Lower lobe of right lung (tissue), 2 donors: ENCODE measurements at regions not wholly inside any gene's neighbourhood (a gene's known extent, or its start where the extent isn't known, plus 50 kb on each side); places are given as distances from the start of the nearest gene placed in this dataset.

ENCODE experiments used
- ATAC-seq, 2 donors: fragments of 200-7000 bp; cut with Tn5 transposase; one replicate each; pipeline ENCODE4 v1.9.1; 2020 to 2022; ENCODE audit warnings: mild to moderate bottlenecking in 2 of 2, moderate library complexity in 2 of 2
- DNase-seq: peaks from one replicate; pipeline ENCODE4 v3.0.0-alpha.2; 2020
- H3K27ac ChIP-seq: fragments of 200-600 bp; one replicate; pipeline ENCODE4 v1.8.0; 2022
- H3K27me3 ChIP-seq: fragments of 200-600 bp; one replicate; pipeline ENCODE4 v1.8.0; 2022; ENCODE audit warnings: low read depth
- H3K36me3 ChIP-seq: fragments of 200-600 bp; one replicate; pipeline ENCODE4 v1.8.0; 2022; ENCODE audit warnings: mild to moderate bottlenecking
- H3K4me1 ChIP-seq: fragments of 200-600 bp; one replicate; pipeline ENCODE4 v1.8.0; 2022
- H3K4me3 ChIP-seq: fragments of 200-600 bp; one replicate; pipeline ENCODE4 v1.8.0; 2022; ENCODE audit warnings: mild to moderate bottlenecking
- H3K9me3 ChIP-seq: fragments of 200-600 bp; one replicate; pipeline ENCODE4 v1.8.0; 2022
- CTCF ChIP-seq: fragments of 200-600 bp; IDR thresholded peaks from one replicate; pipeline ENCODE4 v1.8.0; 2022; ENCODE audit warnings: antibody characterized with exemption, mild to moderate bottlenecking
- intact Hi-C: fragments of 100-400 bp; cut with DNase I; formaldehyde crosslinking; loops from one replicate; pipeline ENCODE4 v1.11.0; 2022
- donor health status: DM: no; HTN: yes; CAD: no; lungs with severe emphysema.

- H3K9me3 ChIP-seq: no peaks in the 10 kb centered on the region
- DNase-seq (no peak), ATAC-seq (no peak)
- H3K27ac ChIP-seq: no peak overlapping the region
- no peaks in the 10 kb centered on the region for H3K36me3 ChIP-seq
- no peaks in the 10 kb centered on the region for H3K4me1 ChIP-seq
- no peaks in the 10 kb centered on the region for H3K27me3 ChIP-seq
- no peak overlapping the region for H3K4me3 ChIP-seq
- TF ChIP-seq CTCF: no peak
- intact Hi-C loops: no loop called here
Observed at GRCh38 chr6:47371870-47372255, 62.2 kb upstream of the TNFRSF21 start.

GRCh38 chr6:47372318-47372717 is 62.6 kb upstream of the TNFRSF21 start:
- H3K9me3 ChIP-seq: no peaks in the 10 kb centered on the region
- no peaks in the 10 kb centered on the region for H3K27me3 ChIP-seq
- ATAC-seq (no peak), DNase-seq (no peak)
- TF ChIP-seq CTCF: no peak
- no peak overlapping the region for H3K27ac ChIP-seq
- intact Hi-C loops: no loop called here
- H3K4me3 ChIP-seq: no peak overlapping the region
- no peaks in the 10 kb centered on the region for H3K4me1 ChIP-seq
- H3K36me3 ChIP-seq: no peaks in the 10 kb centered on the region

- TF ChIP-seq CTCF: no peak
- ATAC-seq (no peak), DNase-seq (no peak)
- H3K27ac ChIP-seq: no peak overlapping the region
- H3K4me3 ChIP-seq: no peak overlapping the region
- H3K9me3 ChIP-seq: no peaks in the 10 kb centered on the region
- H3K4me1 ChIP-seq: no peaks in the 10 kb centered on the region
- no peaks in the 10 kb centered on the region for H3K27me3 ChIP-seq
- no peaks in the 10 kb centered on the region for H3K36me3 ChIP-seq
- intact Hi-C loops: no loop called here
Observed at GRCh38 chr6:47375426-47375825, 65.7 kb upstream of the TNFRSF21 start.

GRCh38 chr6:47376930-47377329 is 67.2 kb upstream of the TNFRSF21 start:
- no peak for ATAC-seq
- H3K4me3 ChIP-seq: no peak overlapping the region
- H3K27ac ChIP-seq: no peak overlapping the region
- H3K9me3 ChIP-seq: no peaks in the 10 kb centered on the region
- intact Hi-C loops: no loop called here
- H3K36me3 ChIP-seq: no peaks in the 10 kb centered on the region
- no peak for DNase-seq
- TF ChIP-seq CTCF: no peak
- no peaks in the 10 kb centered on the region for H3K27me3 ChIP-seq
- H3K4me1 ChIP-seq: no peaks in the 10 kb centered on the region

GRCh38 chr6:47377971-47378370 is 68.3 kb upstream of the TNFRSF21 start:
- DNase-seq: no peak
- no peak for TF ChIP-seq CTCF
- H3K9me3 ChIP-seq: no peaks in the 10 kb centered on the region
- H3K4me3 ChIP-seq: no peak overlapping the region
- H3K36me3 ChIP-seq: no peaks in the 10 kb centered on the region
- H3K27me3 ChIP-seq: no peaks in the 10 kb centered on the region
- no peaks in the 10 kb centered on the region for H3K4me1 ChIP-seq
- no peak overlapping the region for H3K27ac ChIP-seq
- no peak for ATAC-seq
- intact Hi-C loops: no loop called here

GRCh38 chr6:47379328-47379727 is 69.6 kb upstream of the TNFRSF21 start:
- Histone ChIP-seq H3K27ac (no peak overlapping the region), H3K4me3 (no peak overlapping the region), H3K9me3 (no peaks in the 10 kb centered on the region), H3K27me3 (no peaks in the 10 kb centered on the region), H3K36me3 (no peaks in the 10 kb centered on the region), H3K4me1 (no peaks in the 10 kb centered on the region)
- no peak for DNase-seq
- intact Hi-C loops: no loop called here
- TF ChIP-seq CTCF: no peak
- no peak for ATAC-seq
